ENCODE measurements at regions not wholly inside any gene's neighbourhood (a gene's known extent, or its start where the extent isn't known, plus 50 kb on each side); places are given as distances from the start of the nearest gene placed in this dataset.

GRCh38 chr2:19744456-19745199, 157.2 kb downstream of the TTC32 start:
- TF ChIP-seq POLR2A (IDR thresholded peaks at IDR 0.05) (no peak), CTCF (IDR thresholded peaks at IDR 0.05) (no peak), POLR2AphosphoS5 (IDR thresholded peaks at IDR 0.05) (no peak), EP300 (IDR thresholded peaks at IDR 0.05) (no peak)
